GM12892 (cell line): ENCODE measurements at regions not wholly inside any gene's neighbourhood (a gene's known extent, or its start where the extent isn't known, plus 50 kb on each side); places are given as distances from the start of the nearest gene placed in this dataset.

Source experiments
- DNase-seq: peaks from one replicate; pipeline ENCODE4 v3.0.0; 2011; ENCODE audit not compliant: insufficient read length
- FAIRE-seq: peaks from 2 replicates; lab custom pipeline; 2011; peaks lifted over from hg19 to GRCh38; lab: Jason Lieb, UNC
- POLR2A ChIP-seq: IDR thresholded peaks from 2 replicates; pipeline ENCODE4 v1.6.1; 2011; ENCODE audit warnings: low read depth, low read length, control low read depth
- POLR2AphosphoS5 ChIP-seq: IDR thresholded peaks from 2 replicates; pipeline ENCODE4 v1.6.1; 2011; ENCODE audit warnings: low read depth, low read length, control low read depth
- TAF1 ChIP-seq: IDR thresholded peaks from 2 replicates; pipeline ENCODE4 v1.6.1; 2011; ENCODE audit warnings: low read depth, mild to moderate bottlenecking, control low read depth, low read length, borderline replicate concordance

- DNase-seq, result no peak
- no peak for FAIRE-seq
These were observed 305.4 kb upstream of the RND3 start for GRCh38 chr2:150792780-150793300.

GRCh38 chr2:150791567-150791966 lies 304.1 kb upstream of the RND3 start:
- DNase-seq, result no peak
- no peak for FAIRE-seq
- TF ChIP-seq POLR2AphosphoS5, result no peak
- TF ChIP-seq TAF1, result no peak

More at GRCh38 chr2:150792780-150793300, 305.4 kb upstream of the RND3 start:
- TF ChIP-seq TAF1 (no peak), POLR2A (no peak), POLR2AphosphoS5 (no peak)

- TF ChIP-seq POLR2A, result no peak
- no peak for TF ChIP-seq TAF1
- TF ChIP-seq POLR2AphosphoS5, result no peak
- no peak for DNase-seq
- no peak for FAIRE-seq
These were observed 302.0 kb upstream of the RND3 start for GRCh38 chr2:150789376-150789905.

- TF ChIP-seq TAF1 (no peak), POLR2AphosphoS5 (no peak), POLR2A (no peak)
- FAIRE-seq (no peak), DNase-seq (no peak)
These were observed 301.1 kb upstream of the RND3 start for GRCh38 chr2:150788426-150789140.

GRCh38 chr2:150787353-150788093 lies 300.1 kb upstream of the RND3 start:
- DNase-seq, result no peak
- no peak for FAIRE-seq
- TF ChIP-seq POLR2AphosphoS5, result no peak
- no peak for TF ChIP-seq POLR2A
- TF ChIP-seq TAF1, result no peak

- FAIRE-seq, result no peak
- no peak for DNase-seq
- TF ChIP-seq POLR2AphosphoS5, result no peak
These were observed 296.9 kb upstream of the RND3 start for GRCh38 chr2:150784389-150784788.

GRCh38 chr2:150783896-150784295 lies 296.4 kb upstream of the RND3 start:
- FAIRE-seq (no peak), DNase-seq (no peak)
- TF ChIP-seq POLR2AphosphoS5, result no peak
- TF ChIP-seq POLR2A, result no peak
- TF ChIP-seq TAF1, result no peak

- FAIRE-seq, result no peak
- DNase-seq, result no peak
These were observed 295.5 kb upstream of the RND3 start for GRCh38 chr2:150783015-150783414.

GRCh38 chr2:150782613-150783012 lies 295.1 kb upstream of the RND3 start:
- DNase-seq (no peak), FAIRE-seq (no peak)
- TF ChIP-seq POLR2AphosphoS5, result no peak
- no peak for TF ChIP-seq POLR2A
- TF ChIP-seq TAF1, result no peak

More at GRCh38 chr2:150783015-150783414, 295.5 kb upstream of the RND3 start:
- TF ChIP-seq POLR2AphosphoS5, result no peak
- no peak for TF ChIP-seq TAF1
- TF ChIP-seq POLR2A, result no peak

GRCh38 chr2:150781142-150781541 lies 293.7 kb upstream of the RND3 start:
- no peak for DNase-seq
- TF ChIP-seq POLR2A, result no peak
- TF ChIP-seq TAF1, result no peak
- TF ChIP-seq POLR2AphosphoS5, result no peak
- FAIRE-seq, result no peak

- no peak for DNase-seq
- TF ChIP-seq POLR2AphosphoS5 (no peak), TAF1 (no peak), POLR2A (no peak)
- no peak for FAIRE-seq
These were observed 291.4 kb upstream of the RND3 start for GRCh38 chr2:150778828-150779227.
